GM12892 (cell line): ENCODE measurements at regions not wholly inside any gene's neighbourhood (a gene's known extent, or its start where the extent isn't known, plus 50 kb on each side); places are given as distances from the start of the nearest gene placed in this dataset.
"Not testable (repeated sequence)": the region's sequence is repeated elsewhere in the genome, so short reads cannot be mapped to it uniquely, and the experiment has no call there.

Experiments used
- DNase-seq: peaks from one replicate; pipeline ENCODE4 v3.0.0; 2011; ENCODE audit not compliant: insufficient read length
- FAIRE-seq: peaks from 2 replicates; lab custom pipeline; 2011; peaks lifted over from hg19 to GRCh38; lab: Jason Lieb, UNC
- POLR2A ChIP-seq: IDR thresholded peaks from 2 replicates; pipeline ENCODE4 v1.6.1; 2011; ENCODE audit warnings: low read depth, low read length, control low read depth
- POLR2AphosphoS5 ChIP-seq: IDR thresholded peaks from 2 replicates; pipeline ENCODE4 v1.6.1; 2011; ENCODE audit warnings: low read depth, low read length, control low read depth
- TAF1 ChIP-seq: IDR thresholded peaks from 2 replicates; pipeline ENCODE4 v1.6.1; 2011; ENCODE audit warnings: low read depth, mild to moderate bottlenecking, control low read depth, low read length, borderline replicate concordance

DNA sequence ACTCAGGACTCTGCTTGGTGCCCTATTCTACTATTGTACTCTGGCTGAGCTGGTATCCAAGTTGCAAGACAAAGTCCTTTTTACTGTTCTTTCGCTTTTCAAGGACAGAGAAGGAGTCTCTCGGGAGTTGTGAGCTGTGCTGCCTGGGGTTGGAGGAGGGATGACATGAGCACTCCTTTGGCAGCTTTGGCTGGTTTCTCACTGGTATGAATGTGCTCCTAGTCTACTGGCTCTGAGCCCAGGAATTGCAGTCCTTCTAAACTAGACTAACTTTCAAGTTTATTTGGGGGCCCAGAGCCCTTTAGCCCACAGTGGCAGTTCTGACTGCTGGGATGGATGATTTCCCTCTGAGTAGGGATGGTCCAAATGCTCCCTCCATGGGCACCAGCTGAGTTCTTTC is 997.1 kb downstream of the RAB28 start:
- TF ChIP-seq TAF1 = no peak
- DNase-seq = no peak
- FAIRE-seq = no peak

DNA sequence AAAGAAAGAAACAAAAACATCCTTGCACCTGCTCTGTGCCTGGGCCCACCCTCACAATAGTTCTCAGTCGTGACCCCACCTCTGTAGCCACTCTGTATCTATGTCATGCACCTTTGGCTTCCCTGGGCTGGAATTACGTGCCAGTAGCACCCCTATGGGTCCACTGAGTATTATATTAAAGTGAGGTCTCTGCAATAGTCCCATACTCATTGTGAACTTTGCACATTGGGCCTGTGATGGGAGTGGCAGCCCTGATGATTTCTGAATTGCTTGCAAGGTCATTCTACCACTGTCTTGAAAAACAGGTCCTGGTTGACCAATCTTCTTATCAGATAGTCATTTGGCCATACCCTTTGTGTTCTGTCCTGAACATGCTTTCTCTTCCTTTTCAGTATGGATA is 1012.1 kb downstream of the RAB28 start:
- FAIRE-seq (no peak), DNase-seq (no peak)
- no peak for TF ChIP-seq TAF1
- no peak for TF ChIP-seq POLR2AphosphoS5
- no peak for TF ChIP-seq POLR2A

DNA sequence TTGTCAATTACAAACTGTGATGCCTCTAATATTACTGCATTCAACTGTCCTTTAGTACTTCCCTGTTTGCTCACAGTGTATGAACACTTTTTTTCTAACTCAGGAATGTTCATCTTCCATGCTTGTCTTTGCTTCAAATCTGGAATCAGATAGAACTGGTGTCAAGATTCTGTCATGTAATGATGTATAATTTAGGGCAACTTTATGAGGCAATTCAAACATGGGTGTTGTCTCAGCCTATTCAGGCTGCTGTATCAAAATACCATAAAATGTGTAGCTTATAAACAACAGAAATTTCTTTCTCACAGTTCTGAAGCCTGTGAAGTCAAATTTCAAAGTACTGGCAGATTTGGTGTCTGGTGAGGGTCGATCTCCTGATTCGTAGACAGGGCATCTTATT is 1012.9 kb downstream of the RAB28 start:
- DNase-seq (no peak), FAIRE-seq (no peak)
- TF ChIP-seq POLR2A = no peak
- TF ChIP-seq TAF1 = no peak
- TF ChIP-seq POLR2AphosphoS5 = no peak

DNA sequence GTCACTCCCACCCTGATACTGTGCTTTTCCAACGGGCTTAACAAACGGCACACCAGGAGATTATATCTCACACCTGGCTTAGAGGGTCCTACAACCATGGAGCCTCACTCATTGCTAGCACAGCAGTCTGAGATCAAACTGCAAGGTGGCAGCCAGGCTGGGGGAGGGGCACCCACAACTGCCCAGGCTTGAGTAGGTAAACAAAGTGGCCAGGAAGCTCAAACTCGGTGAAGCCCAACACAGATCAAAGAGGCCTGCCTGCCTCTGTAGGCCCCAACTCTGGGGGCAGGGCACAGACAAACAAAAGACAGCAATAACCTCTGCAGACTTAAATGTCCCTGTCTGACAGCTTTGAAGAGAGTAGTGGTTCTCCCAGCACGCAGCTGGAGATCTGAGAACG is 1022.6 kb downstream of the RAB28 start:
- DNase-seq, FAIRE-seq: not testable (repeated sequence)

DNA sequence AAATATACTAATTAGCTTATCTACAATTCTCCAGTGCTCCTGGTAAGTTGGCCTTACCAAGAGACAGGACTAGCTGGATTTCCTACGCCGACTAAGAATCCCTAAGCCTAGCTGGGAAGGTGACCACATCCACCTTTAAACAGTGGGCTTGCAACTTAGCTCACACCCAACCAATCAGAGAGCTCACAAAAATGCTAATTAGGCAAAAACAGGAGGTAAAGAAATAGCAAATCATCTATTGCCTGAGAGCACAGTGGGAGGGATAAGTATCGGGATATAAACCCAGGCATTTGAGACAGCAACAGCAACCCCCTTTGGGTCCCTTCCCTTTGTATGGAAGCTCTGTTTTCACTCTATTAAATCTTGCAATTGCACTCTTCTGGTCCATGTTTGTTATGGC is 1025.0 kb downstream of the RAB28 start:
- no peak for TF ChIP-seq POLR2AphosphoS5
- no peak for TF ChIP-seq TAF1
- no peak for TF ChIP-seq POLR2A
- FAIRE-seq (no peak), DNase-seq (no peak)

DNA sequence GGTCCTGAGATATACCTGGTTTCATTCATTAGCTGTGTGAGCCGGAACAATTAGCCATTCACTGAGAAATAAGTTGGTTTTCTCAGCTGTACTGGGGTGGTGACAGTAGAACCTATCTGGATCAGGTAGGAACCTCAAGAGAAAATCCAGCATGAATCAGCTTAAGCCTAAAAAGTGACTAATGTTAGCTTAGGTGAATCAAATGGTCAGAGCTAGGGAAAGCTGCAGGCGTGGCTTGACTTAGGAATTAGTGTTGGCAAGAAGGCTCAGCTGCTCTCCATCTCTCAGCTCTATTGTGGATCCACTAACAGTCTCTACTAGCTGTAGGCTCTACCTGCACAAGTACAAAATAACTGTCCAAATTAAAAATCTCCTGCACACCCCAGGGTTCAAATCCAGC is 1025.5 kb downstream of the RAB28 start:
- TF ChIP-seq POLR2AphosphoS5 (no peak), POLR2A (no peak), TAF1 (no peak)
- DNase-seq = no peak
- no peak for FAIRE-seq

DNA sequence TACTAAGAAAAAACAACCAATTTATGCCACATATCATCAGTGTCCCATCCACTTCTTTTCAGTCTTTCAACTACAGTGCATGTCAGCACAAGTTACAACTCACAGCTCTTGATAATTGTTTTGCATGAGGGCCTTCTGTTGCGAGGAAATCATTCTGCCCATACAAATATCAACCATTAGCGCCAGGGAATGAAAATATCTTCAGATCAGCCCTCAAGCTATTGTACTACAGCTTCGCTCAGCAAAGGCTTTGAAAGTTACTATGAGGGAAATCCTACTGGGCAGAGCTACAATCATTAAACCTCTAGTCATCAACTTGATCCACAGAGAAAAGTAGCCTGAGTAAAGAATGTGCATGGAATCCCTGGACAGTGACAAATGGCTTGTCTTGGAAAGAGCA is 1023.6 kb upstream of the HS3ST1 start:
- DNase-seq = no peak
- no peak for FAIRE-seq
- no peak for TF ChIP-seq TAF1
- TF ChIP-seq POLR2A = no peak
- TF ChIP-seq POLR2AphosphoS5 = no peak

DNA sequence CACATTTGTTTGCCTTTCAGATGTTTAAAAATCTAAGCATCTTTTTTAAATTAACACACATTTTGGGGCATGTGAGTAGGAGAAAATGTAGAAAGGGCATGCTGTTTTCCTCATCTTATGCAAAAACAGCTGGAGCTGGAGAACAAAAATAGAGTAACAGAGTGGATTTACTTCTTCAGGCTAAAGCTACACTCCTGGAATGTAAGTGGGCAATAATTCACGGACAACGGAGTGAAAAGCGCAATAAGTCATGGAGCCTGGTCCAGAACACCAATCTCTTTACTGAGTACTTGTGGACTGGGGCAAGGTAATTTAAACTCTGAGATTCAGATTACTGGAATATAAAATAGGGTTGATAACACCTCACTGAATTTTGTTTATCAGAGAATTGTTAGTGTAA is 1018.8 kb upstream of the HS3ST1 start:
- TF ChIP-seq TAF1 = no peak
- TF ChIP-seq POLR2AphosphoS5 = no peak
- no peak for TF ChIP-seq POLR2A
- FAIRE-seq (no peak), DNase-seq (no peak)

DNA sequence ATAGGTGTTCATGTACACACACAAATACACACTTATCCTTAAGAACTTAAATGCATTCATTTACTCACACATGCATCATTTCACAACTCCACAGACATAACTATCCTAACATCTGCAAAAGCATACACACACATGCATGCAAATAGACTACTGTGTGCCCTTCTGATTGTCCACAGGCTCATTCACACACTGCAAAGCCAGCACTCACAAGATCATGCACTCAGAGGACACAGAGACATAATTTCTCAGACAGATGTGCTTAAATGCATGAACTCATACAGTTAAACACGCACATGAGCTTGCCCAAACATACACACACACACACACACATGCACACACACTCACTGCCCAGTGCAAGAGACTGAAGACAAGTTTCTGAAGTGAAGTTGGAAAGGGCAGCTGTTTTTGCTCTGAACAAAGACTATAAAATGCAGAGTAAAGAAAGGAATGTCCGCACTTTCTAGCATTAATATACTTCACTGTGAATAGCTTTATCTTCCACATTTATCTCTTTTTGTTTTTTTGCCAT is 1018.0 kb upstream of the HS3ST1 start:
- TF ChIP-seq POLR2A (no peak), POLR2AphosphoS5 (no peak), TAF1 (no peak)
- DNase-seq (no peak), FAIRE-seq (no peak)

DNA sequence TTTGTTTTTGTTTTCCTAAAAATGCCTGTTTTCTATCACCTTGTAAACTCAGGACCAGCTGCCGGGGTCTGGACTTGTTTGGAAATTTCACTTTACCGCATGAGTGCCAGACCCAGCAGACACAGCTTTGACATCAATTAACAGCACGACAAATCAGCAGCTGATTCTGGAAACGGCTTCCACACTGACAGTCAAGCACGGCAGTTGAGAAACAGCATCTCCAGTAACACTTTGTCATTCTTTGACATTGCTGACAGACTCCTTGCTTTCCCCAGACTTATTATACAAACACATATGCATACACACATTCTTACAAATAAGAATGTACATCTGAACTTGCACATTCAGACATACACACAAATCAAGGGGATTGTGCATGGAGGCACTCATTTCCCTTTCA is 1017.6 kb upstream of the HS3ST1 start:
- TF ChIP-seq TAF1 = no peak
- no peak for TF ChIP-seq POLR2AphosphoS5
- TF ChIP-seq POLR2A = no peak
- FAIRE-seq = no peak
- DNase-seq = no peak

DNA sequence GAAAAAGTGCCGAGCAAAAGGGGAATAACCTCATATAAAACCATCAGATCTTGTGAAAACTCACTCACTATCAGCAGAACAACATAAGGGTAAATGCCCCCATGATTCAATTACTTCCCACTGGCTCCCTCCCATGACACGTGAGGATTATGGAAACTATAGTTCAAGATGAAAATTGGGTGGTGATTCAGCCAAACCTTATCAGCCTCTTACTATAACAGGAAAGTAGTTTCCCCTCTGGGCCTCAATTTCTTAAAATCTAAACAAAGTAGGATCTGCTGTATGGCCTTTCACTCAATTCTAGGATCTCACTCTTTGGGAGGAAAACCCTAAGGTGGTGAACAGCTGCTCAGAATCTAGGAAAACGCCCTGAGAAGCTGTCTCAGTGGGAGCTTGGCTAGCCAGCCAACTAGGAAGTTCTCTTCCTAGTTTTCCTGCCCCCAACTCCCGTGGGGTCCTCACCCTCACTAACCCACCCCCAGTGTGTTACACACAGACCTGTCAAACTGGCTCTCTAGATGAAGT is 1017.1 kb upstream of the HS3ST1 start:
- TF ChIP-seq TAF1 = no peak
- TF ChIP-seq POLR2A = no peak
- DNase-seq (no peak), FAIRE-seq (no peak)

DNA sequence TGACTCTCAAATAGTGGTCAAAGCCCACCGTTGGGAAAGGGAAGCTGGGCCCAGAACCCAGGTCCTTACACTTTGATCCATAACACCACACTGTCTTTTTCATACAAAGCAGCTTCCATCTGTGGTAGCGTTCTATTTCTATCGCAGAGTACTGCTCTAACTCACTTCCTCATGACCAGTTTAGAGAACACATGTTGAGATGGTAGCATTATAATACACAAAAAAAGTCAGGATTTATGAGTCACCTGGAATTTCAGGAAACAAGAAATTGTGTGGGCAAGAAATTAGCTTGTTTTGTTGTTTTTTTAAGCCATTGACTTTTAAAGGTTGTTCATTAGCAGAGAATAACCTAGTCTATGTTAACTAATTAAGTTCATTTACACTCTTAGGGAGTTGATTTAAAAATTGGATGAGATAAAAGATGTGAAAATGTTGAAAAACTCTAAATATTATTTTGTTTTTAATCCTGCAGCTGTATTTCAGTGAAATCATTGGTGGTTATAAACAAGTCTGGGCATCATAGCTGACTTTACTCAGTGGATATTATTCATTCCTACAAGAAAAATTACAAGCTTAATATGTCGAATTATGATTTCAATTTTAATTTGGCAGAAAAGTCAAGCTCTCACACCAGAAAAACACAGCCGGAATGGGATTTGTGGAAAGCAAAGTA is 1011.1 kb upstream of the HS3ST1 start:
- DNase-seq (no peak), FAIRE-seq (no peak)
- no peak for TF ChIP-seq TAF1
- no peak for TF ChIP-seq POLR2AphosphoS5
- no peak for TF ChIP-seq POLR2A

DNA sequence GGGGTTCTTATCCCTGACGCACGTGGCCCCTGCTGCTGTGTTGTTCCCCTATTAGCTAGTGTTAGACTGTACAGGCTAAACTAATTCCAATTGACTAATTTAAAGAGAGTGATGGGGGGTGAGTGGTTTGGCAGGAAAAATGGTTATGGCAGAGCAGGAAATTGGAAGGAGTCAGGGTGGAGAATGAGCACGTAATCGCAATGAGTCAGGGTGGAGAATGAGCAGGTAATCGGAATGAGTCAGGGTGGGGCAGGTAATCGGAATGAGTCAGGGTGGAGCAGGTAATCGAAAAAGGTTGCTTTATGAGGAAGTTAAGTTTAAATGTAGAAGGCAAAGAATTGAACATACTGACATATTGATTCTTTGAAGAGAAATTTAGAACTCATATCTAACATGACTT is 1002.6 kb upstream of the HS3ST1 start:
- DNase-seq, FAIRE-seq: not testable (repeated sequence)

DNA sequence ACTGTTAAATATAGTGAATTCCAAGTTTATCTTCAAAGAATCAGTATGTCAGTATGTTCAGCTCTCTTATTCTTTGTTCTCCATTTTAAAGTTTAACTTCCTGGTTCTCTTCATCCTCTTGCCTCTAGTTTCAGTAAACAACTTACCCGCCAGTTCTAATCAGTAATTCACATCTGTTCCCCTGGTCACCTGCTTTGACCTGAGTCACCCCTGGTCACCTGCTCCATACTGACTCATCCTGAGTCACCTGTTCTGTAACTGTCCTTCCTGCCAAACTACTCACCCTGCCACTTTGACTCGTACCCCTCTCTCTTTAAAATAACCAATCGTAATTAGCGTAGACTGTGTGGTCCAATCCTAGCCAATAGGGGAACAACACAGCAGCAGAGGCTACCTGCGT is 992.7 kb upstream of the HS3ST1 start:
- TF ChIP-seq POLR2A (no peak), TAF1 (no peak), POLR2AphosphoS5 (no peak)
- DNase-seq (no peak), FAIRE-seq (no peak)
